Colonic mucosa (tissue), 4 donors: ENCODE measurements at regions not wholly inside any gene's neighbourhood (a gene's known extent, or its start where the extent isn't known, plus 50 kb on each side); places are given as distances from the start of the nearest gene placed in this dataset.
"Not testable (repeated sequence)": the region's sequence is repeated elsewhere in the genome, so short reads cannot be mapped to it uniquely, and the experiment has no call there.

Experiments used
- DNase-seq: peaks from one replicate; pipeline ENCODE4 v3.0.0-alpha.2; 2020
- H3K27ac ChIP-seq: fragments of 200-600 bp; one replicate; pipeline ENCODE4 v1.8.0; 2021
- H3K27me3 ChIP-seq: fragments of 200-600 bp; one replicate; pipeline ENCODE4 v1.8.0; 2021
- H3K36me3 ChIP-seq: fragments of 200-600 bp; one replicate; pipeline ENCODE4 v1.8.0; 2021
- H3K4me1 ChIP-seq: fragments of 200-600 bp; one replicate; pipeline ENCODE4 v1.8.0; 2021; ENCODE audit warnings: mild to moderate bottlenecking
- H3K4me3 ChIP-seq: fragments of 200-600 bp; one replicate; pipeline ENCODE4 v1.8.0; 2021
- H3K9ac ChIP-seq, 2 donors: one replicate each; pipeline ENCODE4 v1.7.0; 2013; ENCODE audit warnings: control low read depth in 2 of 2, low read depth in 2 of 2, low read length in 2 of 2
- H3K9me3 ChIP-seq: fragments of 200-600 bp; one replicate; pipeline ENCODE4 v1.8.0; 2021
- CTCF ChIP-seq: fragments of 200-600 bp; IDR thresholded peaks from one replicate; pipeline ENCODE4 v1.8.0; 2022; ENCODE audit warnings: antibody characterized with exemption, mild to moderate bottlenecking
- intact Hi-C: fragments of 100-400 bp; cut with DNase I; formaldehyde crosslinking; loops from one replicate; pipeline ENCODE4 v1.14.1; 2022
- donor health status: healthy.
- donor health status: DM: no; HTN: no; CAD: no.
- donor health status: DM: no; HTN: no; CAD: no.

GRCh38 chr14:105663323-105663722 is 136.9 kb downstream of the TMEM121 start:
- H3K9me3 ChIP-seq, H3K36me3 ChIP-seq, H3K9ac ChIP-seq, H3K27me3 ChIP-seq, H3K4me1 ChIP-seq, DNase-seq, H3K27ac ChIP-seq, intact Hi-C loops, H3K4me3 ChIP-seq: not testable (repeated sequence)

- H3K27ac ChIP-seq, DNase-seq, H3K36me3 ChIP-seq, intact Hi-C loops, H3K4me1 ChIP-seq, H3K9ac ChIP-seq, H3K27me3 ChIP-seq, H3K9me3 ChIP-seq, H3K4me3 ChIP-seq: not testable (repeated sequence)
Observed at GRCh38 chr14:105663818-105664596, 137.6 kb downstream of the TMEM121 start.

GRCh38 chr14:105664691-105665090 is 138.3 kb downstream of the TMEM121 start:
- no peak for DNase-seq
- H3K4me1 ChIP-seq: no peaks in the 10 kb centered on the region
- no peak for TF ChIP-seq CTCF
- H3K9me3 ChIP-seq: no peaks in the 10 kb centered on the region
- H3K36me3 ChIP-seq: no peaks in the 10 kb centered on the region
- intact Hi-C loops: no loop called here
- no peak overlapping the region for H3K27ac ChIP-seq
- H3K27me3 ChIP-seq: no peaks in the 10 kb centered on the region
- no peak overlapping the region for H3K9ac ChIP-seq
- H3K4me3 ChIP-seq: no peak overlapping the region

GRCh38 chr14:105665247-105665950 is 139.0 kb downstream of the TMEM121 start:
- no peak overlapping the region for H3K27ac ChIP-seq
- no peaks in the 10 kb centered on the region for H3K9me3 ChIP-seq
- H3K4me3 ChIP-seq: no peak overlapping the region
- H3K9ac ChIP-seq: no peak overlapping the region
- TF ChIP-seq CTCF: no peak
- no peaks in the 10 kb centered on the region for H3K27me3 ChIP-seq
- no peaks in the 10 kb centered on the region for H3K36me3 ChIP-seq
- no peak for DNase-seq
- intact Hi-C loops: no loop called here
- H3K4me1 ChIP-seq: no peaks in the 10 kb centered on the region

GRCh38 chr14:105665951-105666277 is 139.5 kb downstream of the TMEM121 start:
- intact Hi-C loops: no loop called here
- Histone ChIP-seq H3K4me3 (no peak overlapping the region), H3K4me1 (no peaks in the 10 kb centered on the region), H3K36me3 (no peaks in the 10 kb centered on the region), H3K27me3 (no peaks in the 10 kb centered on the region), H3K27ac (no peak overlapping the region), H3K9me3 (no peaks in the 10 kb centered on the region), H3K9ac (no peak overlapping the region)
- no peak for TF ChIP-seq CTCF
- no peak for DNase-seq

GRCh38 chr14:105666420-105666819 is 140.0 kb downstream of the TMEM121 start:
- TF ChIP-seq CTCF: no peak
- Histone ChIP-seq H3K4me1 (no peaks in the 10 kb centered on the region), H3K9me3 (no peaks in the 10 kb centered on the region), H3K27me3 (no peaks in the 10 kb centered on the region), H3K36me3 (no peaks in the 10 kb centered on the region), H3K4me3 (no peak overlapping the region), H3K9ac (no peak overlapping the region), H3K27ac (no peak overlapping the region)
- no peak for DNase-seq
- intact Hi-C loops: no loop called here

- H3K36me3 ChIP-seq, H3K9me3 ChIP-seq, DNase-seq, intact Hi-C loops, H3K27me3 ChIP-seq, H3K9ac ChIP-seq, H3K27ac ChIP-seq, H3K4me1 ChIP-seq, H3K4me3 ChIP-seq: not testable (repeated sequence)
Observed at GRCh38 chr14:105666991-105667662, 140.7 kb downstream of the TMEM121 start.

- H3K36me3 ChIP-seq, H3K9me3 ChIP-seq, intact Hi-C loops, H3K27me3 ChIP-seq, H3K9ac ChIP-seq, H3K4me3 ChIP-seq, DNase-seq, H3K4me1 ChIP-seq, H3K27ac ChIP-seq: not testable (repeated sequence)
Observed at GRCh38 chr14:105667663-105668020, 141.3 kb downstream of the TMEM121 start.

- H3K36me3 ChIP-seq, H3K4me3 ChIP-seq, DNase-seq, H3K27me3 ChIP-seq, H3K9ac ChIP-seq, intact Hi-C loops, H3K4me1 ChIP-seq, H3K9me3 ChIP-seq, H3K27ac ChIP-seq: not testable (repeated sequence)
Observed at GRCh38 chr14:105668021-105668420, 141.6 kb downstream of the TMEM121 start.
